Activated naive CD4-positive, alpha-beta T cell treated with anti-CD3 and anti-CD28 coated beads, Interleukin-2, amount 50 U/mL, for 72 hours (primary cell): ENCODE measurements at regions not wholly inside any gene's neighbourhood (a gene's known extent, or its start where the extent isn't known, plus 50 kb on each side); places are given as distances from the start of the nearest gene placed in this dataset.

ENCODE experiments used
- ATAC-seq, 2 donors: fragments of 150-1000 bp; cut with Tn5 transposase; 2 replicates each; pipeline ENCODE4 v1.10.0; 2021; ENCODE audit warnings: mild to moderate bottlenecking in 2 of 2, moderate library complexity in 2 of 2
- DNase-seq, 2 donors: peaks; one replicate each; pipeline ENCODE4 v3.0.0; 2021 to 2022; ENCODE audit warnings: low spot score in 2 of 2
- H3K27ac Mint-ChIP-seq, 2 donors: one replicate each; pipeline ENCODE4 v1.8.0; 2022; ENCODE audit warnings: mild to moderate bottlenecking in 2 of 2, mixed read lengths in 2 of 2
- H3K36me3 Mint-ChIP-seq, 2 donors: one replicate each; pipeline ENCODE4 v1.8.0; 2022; ENCODE audit warnings: mixed read lengths in 2 of 2
- H3K9me3 Mint-ChIP-seq, 2 donors: one replicate each; pipeline ENCODE4 v1.8.0; 2022; ENCODE audit warnings: mixed read lengths in 2 of 2

GRCh38 chr18:57230861-57231585 lies 84.1 kb downstream of the BOD1L2 start:
- no peak for DNase-seq
- Mint-ChIP-seq H3K36me3 (no peaks in the 10 kb centered on the region), H3K27ac (no peak overlapping the region), H3K9me3 (peaks cover 0 to 7% of the 10 kb centered on the region in 2 donors)
- no peak for ATAC-seq

- Mint-ChIP-seq H3K27ac (no peak overlapping the region), H3K9me3 (peaks cover 0 to 2% of the 10 kb centered on the region in 2 donors), H3K36me3 (no peaks in the 10 kb centered on the region)
- DNase-seq (no peak), ATAC-seq (no peak)
These were observed 85.0 kb downstream of the BOD1L2 start for GRCh38 chr18:57231864-57232263.

GRCh38 chr18:57234346-57234745 lies 87.5 kb downstream of the BOD1L2 start:
- H3K9me3 Mint-ChIP-seq: no peaks in the 10 kb centered on the region
- DNase-seq: no peak
- no peak overlapping the region for H3K27ac Mint-ChIP-seq
- H3K36me3 Mint-ChIP-seq: no peaks in the 10 kb centered on the region
- ATAC-seq: no peak

GRCh38 chr18:57241869-57242268 lies 95.0 kb downstream of the BOD1L2 start:
- no peak for ATAC-seq
- H3K36me3 Mint-ChIP-seq: no peaks in the 10 kb centered on the region
- no peak overlapping the region for H3K27ac Mint-ChIP-seq

GRCh38 chr18:57242285-57242684 lies 95.4 kb downstream of the BOD1L2 start:
- DNase-seq (no peak), ATAC-seq (no peak)
- Mint-ChIP-seq H3K36me3 (no peaks in the 10 kb centered on the region), H3K27ac (no peak overlapping the region), H3K9me3 (no peaks in the 10 kb centered on the region)

More at GRCh38 chr18:57241869-57242268, 95.0 kb downstream of the BOD1L2 start:
- DNase-seq: no peak
- no peaks in the 10 kb centered on the region for H3K9me3 Mint-ChIP-seq

- H3K9me3 Mint-ChIP-seq: no peaks in the 10 kb centered on the region
- no peak overlapping the region for H3K27ac Mint-ChIP-seq
- no peak for ATAC-seq
- no peaks in the 10 kb centered on the region for H3K36me3 Mint-ChIP-seq
- DNase-seq: no peak
These were observed 96.8 kb downstream of the BOD1L2 start for GRCh38 chr18:57243624-57244179.

- no peak overlapping the region for H3K27ac Mint-ChIP-seq
- peaks cover 0 to 5% of the 10 kb centered on the region in 2 donors for H3K9me3 Mint-ChIP-seq
- no peaks in the 10 kb centered on the region for H3K36me3 Mint-ChIP-seq
- DNase-seq: no peak
- no peak for ATAC-seq
These were observed 102.3 kb downstream of the BOD1L2 start for GRCh38 chr18:57249179-57249578.

- Mint-ChIP-seq H3K27ac (no peak overlapping the region), H3K36me3 (no peaks in the 10 kb centered on the region), H3K9me3 (peaks cover 0 to 5% of the 10 kb centered on the region in 2 donors)
These were observed 102.5 kb upstream of the ST8SIA3 start for GRCh38 chr18:57249883-57250282.

GRCh38 chr18:57251747-57252146 lies 100.6 kb upstream of the ST8SIA3 start:
- no peak for ATAC-seq
- H3K9me3 Mint-ChIP-seq: peaks cover 0 to 5% of the 10 kb centered on the region in 2 donors
- no peaks in the 10 kb centered on the region for H3K36me3 Mint-ChIP-seq
- no peak for DNase-seq
- H3K27ac Mint-ChIP-seq: no peak overlapping the region

More at GRCh38 chr18:57249883-57250282, 102.5 kb upstream of the ST8SIA3 start:
- no peak for ATAC-seq
- DNase-seq: no peak

- no peaks in the 10 kb centered on the region for H3K36me3 Mint-ChIP-seq
- no peak for ATAC-seq
- peaks cover 0 to 6% of the 10 kb centered on the region in 2 donors for H3K9me3 Mint-ChIP-seq
These were observed 98.5 kb upstream of the ST8SIA3 start for GRCh38 chr18:57253903-57254302.

GRCh38 chr18:57258131-57258777 lies 94.1 kb upstream of the ST8SIA3 start:
- H3K27ac Mint-ChIP-seq: no peak overlapping the region
- no peak for ATAC-seq

More at GRCh38 chr18:57253903-57254302, 98.5 kb upstream of the ST8SIA3 start:
- DNase-seq: no peak
- no peak overlapping the region for H3K27ac Mint-ChIP-seq

GRCh38 chr18:57267368-57267925 lies 84.9 kb upstream of the ST8SIA3 start:
- no peak for DNase-seq
- peaks cover 3 to 5% of the 10 kb centered on the region in 2 donors for H3K9me3 Mint-ChIP-seq
- ATAC-seq: no peak
- H3K27ac Mint-ChIP-seq: no peak overlapping the region
- H3K36me3 Mint-ChIP-seq: no peaks in the 10 kb centered on the region

More at GRCh38 chr18:57258131-57258777, 94.1 kb upstream of the ST8SIA3 start:
- Mint-ChIP-seq H3K36me3 (peaks cover 0 to 5% of the 10 kb centered on the region in 2 donors), H3K9me3 (peaks cover 4 to 14% of the 10 kb centered on the region in 2 donors)
- DNase-seq: no peak

- no peak for ATAC-seq
- peaks cover 3 to 5% of the 10 kb centered on the region in 2 donors for H3K9me3 Mint-ChIP-seq
- H3K27ac Mint-ChIP-seq: no peak overlapping the region
- H3K36me3 Mint-ChIP-seq: no peaks in the 10 kb centered on the region
- no peak for DNase-seq
These were observed 82.6 kb upstream of the ST8SIA3 start for GRCh38 chr18:57269756-57270155.

GRCh38 chr18:57270156-57270555 lies 82.2 kb upstream of the ST8SIA3 start:
- H3K9me3 Mint-ChIP-seq: peaks cover 3 to 5% of the 10 kb centered on the region in 2 donors
- no peaks in the 10 kb centered on the region for H3K36me3 Mint-ChIP-seq
- no peak for ATAC-seq

GRCh38 chr18:57273194-57273593 lies 79.2 kb upstream of the ST8SIA3 start:
- DNase-seq: no peak
- Mint-ChIP-seq H3K27ac (no peak overlapping the region), H3K9me3 (no peaks in the 10 kb centered on the region), H3K36me3 (no peaks in the 10 kb centered on the region)
- no peak for ATAC-seq

More at GRCh38 chr18:57270156-57270555, 82.2 kb upstream of the ST8SIA3 start:
- DNase-seq: no peak
- H3K27ac Mint-ChIP-seq: no peak overlapping the region

- ATAC-seq (no peak), DNase-seq (no peak)
- Mint-ChIP-seq H3K27ac (no peak overlapping the region), H3K9me3 (no peaks in the 10 kb centered on the region), H3K36me3 (no peaks in the 10 kb centered on the region)
These were observed 77.2 kb upstream of the ST8SIA3 start for GRCh38 chr18:57275111-57275510.

GRCh38 chr18:57276829-57277228 lies 75.5 kb upstream of the ST8SIA3 start:
- H3K9me3 Mint-ChIP-seq: no peaks in the 10 kb centered on the region
- ATAC-seq (no peak), DNase-seq (no peak)
- no peaks in the 10 kb centered on the region for H3K36me3 Mint-ChIP-seq
- no peak overlapping the region for H3K27ac Mint-ChIP-seq
